Mucosa of descending colon (tissue), 3 donors: ENCODE measurements at regions not wholly inside any gene's neighbourhood (a gene's known extent, or its start where the extent isn't known, plus 50 kb on each side); places are given as distances from the start of the nearest gene placed in this dataset.

Source experiments
- ATAC-seq: fragments of 200-7000 bp; cut with Tn5 transposase; one replicate; pipeline ENCODE4 v1.9.1; 2020; ENCODE audit warnings: mild to moderate bottlenecking, moderate library complexity
- DNase-seq, 3 donors: peaks; one replicate each; pipeline ENCODE4 v3.0.0-alpha.2; 2020
- H3K36me3 ChIP-seq: fragments of 200-600 bp; one replicate; pipeline ENCODE4 v1.8.0; 2021; ENCODE audit warnings: low read depth, mild to moderate bottlenecking
- H3K4me1 ChIP-seq: fragments of 200-600 bp; one replicate; pipeline ENCODE4 v1.8.0; 2021; ENCODE audit warnings: low read depth, mild to moderate bottlenecking
- H3K4me3 ChIP-seq: fragments of 200-600 bp; one replicate; pipeline ENCODE4 v1.8.0; 2021; ENCODE audit warnings: mild to moderate bottlenecking
- H3K9me3 ChIP-seq: fragments of 200-600 bp; one replicate; pipeline ENCODE4 v1.8.0; 2021; ENCODE audit warnings: mild to moderate bottlenecking
- CTCF ChIP-seq: fragments of 200-600 bp; IDR thresholded peaks from one replicate; pipeline ENCODE4 v1.8.0; 2022; ENCODE audit warnings: antibody characterized with exemption, mild to moderate bottlenecking
- intact Hi-C, 2 donors: fragments of 100-400 bp; cut with DNase I in 1 of 2; cut with micrococcal nuclease in 1 of 2; formaldehyde crosslinking; loops; one replicate each; pipeline versions ENCODE4 v1.11.0 to v1.11.1; 2022; cut with DNase I, micrococcal nuclease
- donor health status: DM: no; HTN: no; CAD: no; lungs with moderate emphysema.
- donor health status: DM: no; HTN: no; CAD: no.
- donor health status: DM: no; HTN: yes; CAD: no.

- no peak for DNase-seq
- Histone ChIP-seq H3K9me3 (peaks cover 32% of the 10 kb centered on the region), H3K4me3 (no peak overlapping the region), H3K4me1 (no peaks in the 10 kb centered on the region), H3K36me3 (no peaks in the 10 kb centered on the region)
- TF ChIP-seq CTCF = no peak
- intact Hi-C loops = no loop called here
- no peak for ATAC-seq
Observed at GRCh38 chr5:4487581-4487980, 652.5 kb upstream of the ADAMTS16 start.

DNA sequence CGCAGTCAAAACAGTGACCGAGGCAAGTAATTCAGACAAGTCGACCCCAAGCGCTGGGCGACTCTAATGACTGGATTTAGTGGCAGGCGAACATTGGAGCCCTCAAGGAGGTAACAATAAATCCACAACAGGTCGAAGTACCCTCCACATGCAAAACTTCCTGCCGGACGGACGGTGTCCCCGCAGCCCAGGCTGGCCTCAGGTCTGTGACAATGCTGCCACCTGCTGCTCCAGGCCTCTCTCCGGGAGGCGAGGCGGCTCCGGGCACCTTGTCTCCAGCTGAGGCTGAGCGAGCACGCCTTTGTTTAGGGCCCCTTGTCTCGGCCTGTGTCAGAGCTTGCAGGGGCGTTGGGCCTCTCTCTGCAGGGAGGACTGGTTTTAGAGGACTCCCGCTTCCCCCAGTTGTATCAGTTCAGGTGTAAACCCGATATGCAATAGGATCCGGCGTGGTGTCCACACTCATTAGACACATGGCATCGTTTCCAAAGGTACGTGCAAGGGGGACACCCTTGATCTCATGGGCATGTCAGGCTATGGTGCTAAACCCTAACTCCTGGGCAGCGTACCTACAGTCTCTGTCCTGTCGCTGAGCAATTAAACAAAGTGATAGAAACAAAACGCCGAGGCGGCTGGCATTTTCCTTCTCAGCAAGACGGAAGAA lies 628.0 kb upstream of the ADAMTS16 start:
- DNase-seq = no peak
- peaks cover 14% of the 10 kb centered on the region for H3K9me3 ChIP-seq
- intact Hi-C loops = no loop called here
- H3K4me1 ChIP-seq = no peaks in the 10 kb centered on the region
- no peaks in the 10 kb centered on the region for H3K36me3 ChIP-seq
- no peak overlapping the region for H3K4me3 ChIP-seq
- no peak for ATAC-seq
- TF ChIP-seq CTCF = no peak

- intact Hi-C loops = no loop called here
- H3K9me3 ChIP-seq = peaks cover 7% of the 10 kb centered on the region
- H3K4me1 ChIP-seq = no peaks in the 10 kb centered on the region
- H3K4me3 ChIP-seq = no peak overlapping the region
- no peak for ATAC-seq
- H3K36me3 ChIP-seq = no peaks in the 10 kb centered on the region
- TF ChIP-seq CTCF = no peak
- DNase-seq = no peak
Observed at GRCh38 chr5:4513381-4513780, 626.7 kb upstream of the ADAMTS16 start.

GRCh38 chr5:4514067-4514648 lies 626.0 kb upstream of the ADAMTS16 start:
- no peak for TF ChIP-seq CTCF
- ATAC-seq = no peak
- DNase-seq = no peak
- H3K4me3 ChIP-seq = no peak overlapping the region
- no peaks in the 10 kb centered on the region for H3K36me3 ChIP-seq
- H3K4me1 ChIP-seq = no peaks in the 10 kb centered on the region
- H3K9me3 ChIP-seq = peaks cover 4% of the 10 kb centered on the region
- intact Hi-C loops = no loop called here

DNA sequence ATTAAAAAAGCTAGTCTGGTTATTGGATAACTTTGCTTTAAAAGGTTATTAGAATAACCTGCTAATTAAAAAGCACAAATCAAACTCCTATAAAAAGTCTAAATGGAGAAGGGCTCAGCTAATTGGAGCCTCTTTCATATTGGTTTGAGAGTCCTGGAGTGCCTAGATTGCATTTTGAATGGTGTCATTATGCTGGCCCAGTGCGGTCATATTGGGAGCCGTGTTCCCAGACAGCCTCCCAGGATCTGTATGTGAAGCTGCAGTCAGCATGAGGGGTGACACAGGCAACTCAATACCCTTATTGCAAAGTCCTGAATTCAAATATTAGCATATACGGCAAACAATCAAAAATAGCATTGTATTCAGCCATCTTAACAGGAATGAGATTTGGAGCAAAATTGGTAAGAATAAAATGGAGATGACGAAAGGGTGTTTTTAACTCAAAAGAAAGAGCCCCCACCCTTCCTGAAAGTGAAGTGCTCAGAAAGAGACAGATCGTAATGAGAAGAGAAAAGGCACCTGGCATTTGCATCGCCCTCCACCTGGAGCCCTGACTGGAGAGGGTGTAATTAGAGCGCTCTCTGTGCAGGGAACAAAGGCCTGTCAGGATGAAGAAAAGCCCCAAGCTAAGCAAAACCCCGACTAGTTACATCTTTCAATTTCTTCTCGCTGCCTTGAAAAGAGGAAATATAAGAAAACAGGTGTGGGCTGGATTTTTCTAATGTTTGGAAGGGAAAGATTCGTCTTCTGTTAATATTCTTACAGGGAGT lies 621.0 kb upstream of the ADAMTS16 start:
- intact Hi-C loops = no loop called here
- Histone ChIP-seq H3K4me1 (no peaks in the 10 kb centered on the region), H3K36me3 (no peaks in the 10 kb centered on the region), H3K4me3 (no peak overlapping the region), H3K9me3 (peaks cover 15% of the 10 kb centered on the region)
- no peak for ATAC-seq
- no peak for DNase-seq
- TF ChIP-seq CTCF = no peak
